ENCODE measurements at regions not wholly inside any gene's neighbourhood (a gene's known extent, or its start where the extent isn't known, plus 50 kb on each side); places are given as distances from the start of the nearest gene placed in this dataset.
A peak's percentile ranks its signal among the peaks of the same experiment; 100 is the strongest.

GRCh38 chr2:217664761-217665160, 338.0 kb downstream of the TNS1 start:
- peaks cover 0 to 3% of the 10 kb centered on the region in 2 experiments for H3K4me1 ChIP-seq (ENCODE audit: control insufficient read depth in 1 of 2, insufficient read depth in 2 of 2, low read length in 2 of 2)
- H3K9ac ChIP-seq (ENCODE audit: low read length): no peak overlapping the region
- no peak overlapping the region for H2BK12ac ChIP-seq (ENCODE audit: low read length)
- H3K36me3 ChIP-seq (ENCODE audit: control insufficient read depth in 1 of 2, insufficient read depth in 2 of 2, low read length in 2 of 2): no peaks in the 10 kb centered on the region
- H3K79me1 ChIP-seq (ENCODE audit: low read length): no peaks in the 10 kb centered on the region
- H3K9me3 ChIP-seq (ENCODE audit: insufficient read depth, low read depth, low read length): no peaks in the 10 kb centered on the region
- H3K18ac ChIP-seq (ENCODE audit: low read length): no peak overlapping the region
- no peak overlapping the region for H3K23ac ChIP-seq (ENCODE audit: low read length)
- no peak overlapping the region for H3K27ac ChIP-seq (ENCODE audit: low read depth, low read length)
- no peak overlapping the region for H3K4ac ChIP-seq (ENCODE audit: low read depth, low read length)
- H2BK5ac ChIP-seq (ENCODE audit: low read depth, low read length, poor library complexity): no peak overlapping the region
- no CpG with 5 or more reads among the region's 2 CpGs for WGBS (ENCODE audit: extremely low coverage, insufficient coverage, insufficient read length)
- no peak overlapping the region for H3K4me2 ChIP-seq (ENCODE audit: low read length)
- H4K12ac ChIP-seq (ENCODE audit: low read depth, low read length): no peak overlapping the region
- H3K14ac ChIP-seq (ENCODE audit: low read length): no peak overlapping the region
- DNase-seq: no peak
- no peak overlapping the region for H4K8ac ChIP-seq (ENCODE audit: low read depth, low read length)
- peak overlapping the region; percentile 23 for H2AFZ ChIP-seq (ENCODE audit: insufficient read depth, low read length, poor library complexity)
- H2AK5ac ChIP-seq (ENCODE audit: low read length): no peak overlapping the region
- no peaks in the 10 kb centered on the region for H3K27me3 ChIP-seq (ENCODE audit: insufficient read depth, low read length)
- no peak overlapping the region for H2BK120ac ChIP-seq (ENCODE audit: insufficient read depth, low read length, poor library complexity)
- no peak overlapping the region for H4K91ac ChIP-seq (ENCODE audit: low read depth, low read length)
- no peak overlapping the region for H3K4me3 ChIP-seq (ENCODE audit: low read depth, low read length)
- no peaks in the 10 kb centered on the region for H3K79me2 ChIP-seq (ENCODE audit: control insufficient read depth, insufficient read depth, low read length, poor library complexity)

GRCh38 chr2:217662984-217663602, 339.7 kb downstream of the TNS1 start:
- Histone ChIP-seq H3K9ac (ENCODE audit: low read length) (no peak overlapping the region), H2BK120ac (ENCODE audit: insufficient read depth, low read length, poor library complexity) (no peak overlapping the region), H3K4me1 (ENCODE audit: control insufficient read depth in 1 of 2, insufficient read depth in 2 of 2, low read length in 2 of 2) (peaks cover 0 to 3% of the 10 kb centered on the region in 2 experiments), H2BK12ac (ENCODE audit: low read length) (no peak overlapping the region), H4K12ac (ENCODE audit: low read depth, low read length) (no peak overlapping the region), H3K14ac (ENCODE audit: low read length) (no peak overlapping the region), H3K36me3 (ENCODE audit: control insufficient read depth in 1 of 2, insufficient read depth in 2 of 2, low read length in 2 of 2) (no peaks in the 10 kb centered on the region), H3K23ac (ENCODE audit: low read length) (no peak overlapping the region), H3K79me1 (ENCODE audit: low read length) (no peaks in the 10 kb centered on the region), H3K27ac (ENCODE audit: low read depth, low read length) (no peak overlapping the region), H3K4me2 (ENCODE audit: low read length) (no peak overlapping the region), H3K27me3 (ENCODE audit: insufficient read depth, low read length) (no peaks in the 10 kb centered on the region), H4K8ac (ENCODE audit: low read depth, low read length) (no peak overlapping the region), H4K91ac (ENCODE audit: low read depth, low read length) (no peak overlapping the region), H3K9me3 (ENCODE audit: insufficient read depth, low read depth, low read length) (no peaks in the 10 kb centered on the region), H2AK5ac (ENCODE audit: low read length) (no peak overlapping the region), H3K4me3 (ENCODE audit: low read depth, low read length) (no peak overlapping the region), H3K4ac (ENCODE audit: low read depth, low read length) (no peak overlapping the region), H2BK5ac (ENCODE audit: low read depth, low read length, poor library complexity) (no peak overlapping the region), H2AFZ (ENCODE audit: insufficient read depth, low read length, poor library complexity) (no peak overlapping the region), H3K79me2 (ENCODE audit: control insufficient read depth, insufficient read depth, low read length, poor library complexity) (no peaks in the 10 kb centered on the region), H3K18ac (ENCODE audit: low read length) (no peak overlapping the region)
- DNase-seq: no peak
- WGBS (ENCODE audit: extremely low coverage, insufficient coverage, insufficient read length): no CpG with 5 or more reads among the region's 3 CpGs

- no peak overlapping the region for H2AK5ac ChIP-seq (ENCODE audit: low read length)
- H2BK5ac ChIP-seq (ENCODE audit: low read depth, low read length, poor library complexity): no peak overlapping the region
- H2AFZ ChIP-seq (ENCODE audit: insufficient read depth, low read length, poor library complexity): no peak overlapping the region
- H3K23ac ChIP-seq (ENCODE audit: low read length): no peak overlapping the region
- H3K14ac ChIP-seq (ENCODE audit: low read length): no peak overlapping the region
- no peak overlapping the region for H3K9ac ChIP-seq (ENCODE audit: low read length)
- H3K27ac ChIP-seq (ENCODE audit: low read depth, low read length): no peak overlapping the region
- no peak overlapping the region for H2BK12ac ChIP-seq (ENCODE audit: low read length)
- no peak overlapping the region for H4K12ac ChIP-seq (ENCODE audit: low read depth, low read length)
- no peaks in the 10 kb centered on the region for H3K9me3 ChIP-seq (ENCODE audit: insufficient read depth, low read depth, low read length)
- no peak overlapping the region for H4K91ac ChIP-seq (ENCODE audit: low read depth, low read length)
- no peak overlapping the region for H3K4me2 ChIP-seq (ENCODE audit: low read length)
- no peaks in the 10 kb centered on the region for H3K79me1 ChIP-seq (ENCODE audit: low read length)
- H3K27me3 ChIP-seq (ENCODE audit: insufficient read depth, low read length): no peaks in the 10 kb centered on the region
- H3K4me3 ChIP-seq (ENCODE audit: low read depth, low read length): no peak overlapping the region
- DNase-seq: no peak
- H3K79me2 ChIP-seq (ENCODE audit: control insufficient read depth, insufficient read depth, low read length, poor library complexity): no peaks in the 10 kb centered on the region
- no peak overlapping the region for H3K4ac ChIP-seq (ENCODE audit: low read depth, low read length)
- H3K18ac ChIP-seq (ENCODE audit: low read length): no peak overlapping the region
- no peak overlapping the region for H2BK120ac ChIP-seq (ENCODE audit: insufficient read depth, low read length, poor library complexity)
- H3K4me1 ChIP-seq (ENCODE audit: control insufficient read depth in 1 of 2, insufficient read depth in 2 of 2, low read length in 2 of 2): peaks cover 3 to 4% of the 10 kb centered on the region in 2 experiments
- H3K36me3 ChIP-seq (ENCODE audit: control insufficient read depth in 1 of 2, insufficient read depth in 2 of 2, low read length in 2 of 2): no peaks in the 10 kb centered on the region
- no peak overlapping the region for H4K8ac ChIP-seq (ENCODE audit: low read depth, low read length)
These were observed 341.4 kb downstream of the TNS1 start for GRCh38 chr2:217661378-217661777.

GRCh38 chr2:217660423-217660822, 342.4 kb downstream of the TNS1 start:
- no peak for DNase-seq
- no peak overlapping the region for H2AK5ac ChIP-seq (ENCODE audit: low read length)
- H2BK5ac ChIP-seq (ENCODE audit: low read depth, low read length, poor library complexity): no peak overlapping the region
- no peaks in the 10 kb centered on the region for H3K9me3 ChIP-seq (ENCODE audit: insufficient read depth, low read depth, low read length)
- H2BK120ac ChIP-seq (ENCODE audit: insufficient read depth, low read length, poor library complexity): no peak overlapping the region
- peaks cover 2% of the 10 kb centered on the region for H3K79me1 ChIP-seq (ENCODE audit: low read length)
- H3K27me3 ChIP-seq (ENCODE audit: insufficient read depth, low read length): no peaks in the 10 kb centered on the region
- no peak overlapping the region for H4K12ac ChIP-seq (ENCODE audit: low read depth, low read length)
- no peak overlapping the region for H3K4ac ChIP-seq (ENCODE audit: low read depth, low read length)
- H3K9ac ChIP-seq (ENCODE audit: low read length): no peak overlapping the region
- H3K36me3 ChIP-seq (ENCODE audit: control insufficient read depth in 1 of 2, insufficient read depth in 2 of 2, low read length in 2 of 2): no peaks in the 10 kb centered on the region
- no peak overlapping the region for H3K18ac ChIP-seq (ENCODE audit: low read length)
- H3K4me3 ChIP-seq (ENCODE audit: low read depth, low read length): no peak overlapping the region
- no peak overlapping the region for H3K4me2 ChIP-seq (ENCODE audit: low read length)
- H2BK12ac ChIP-seq (ENCODE audit: low read length): no peak overlapping the region
- no peak overlapping the region for H3K14ac ChIP-seq (ENCODE audit: low read length)
- no peaks in the 10 kb centered on the region for H3K79me2 ChIP-seq (ENCODE audit: control insufficient read depth, insufficient read depth, low read length, poor library complexity)
- no peak overlapping the region for H2AFZ ChIP-seq (ENCODE audit: insufficient read depth, low read length, poor library complexity)
- no peak overlapping the region for H3K23ac ChIP-seq (ENCODE audit: low read length)
- no peak overlapping the region for H4K8ac ChIP-seq (ENCODE audit: low read depth, low read length)
- H3K27ac ChIP-seq (ENCODE audit: low read depth, low read length): no peak overlapping the region
- H3K4me1 ChIP-seq (ENCODE audit: control insufficient read depth in 1 of 2, insufficient read depth in 2 of 2, low read length in 2 of 2): peaks cover 3 to 4% of the 10 kb centered on the region in 2 experiments
- H4K91ac ChIP-seq (ENCODE audit: low read depth, low read length): no peak overlapping the region
